ENCODE measurements at regions not wholly inside any gene's neighbourhood (a gene's known extent, or its start where the extent isn't known, plus 50 kb on each side); places are given as distances from the start of the nearest gene placed in this dataset.
"Not testable (repeated sequence)": the region's sequence is repeated elsewhere in the genome, so short reads cannot be mapped to it uniquely, and the experiment has no call there.

DNA sequence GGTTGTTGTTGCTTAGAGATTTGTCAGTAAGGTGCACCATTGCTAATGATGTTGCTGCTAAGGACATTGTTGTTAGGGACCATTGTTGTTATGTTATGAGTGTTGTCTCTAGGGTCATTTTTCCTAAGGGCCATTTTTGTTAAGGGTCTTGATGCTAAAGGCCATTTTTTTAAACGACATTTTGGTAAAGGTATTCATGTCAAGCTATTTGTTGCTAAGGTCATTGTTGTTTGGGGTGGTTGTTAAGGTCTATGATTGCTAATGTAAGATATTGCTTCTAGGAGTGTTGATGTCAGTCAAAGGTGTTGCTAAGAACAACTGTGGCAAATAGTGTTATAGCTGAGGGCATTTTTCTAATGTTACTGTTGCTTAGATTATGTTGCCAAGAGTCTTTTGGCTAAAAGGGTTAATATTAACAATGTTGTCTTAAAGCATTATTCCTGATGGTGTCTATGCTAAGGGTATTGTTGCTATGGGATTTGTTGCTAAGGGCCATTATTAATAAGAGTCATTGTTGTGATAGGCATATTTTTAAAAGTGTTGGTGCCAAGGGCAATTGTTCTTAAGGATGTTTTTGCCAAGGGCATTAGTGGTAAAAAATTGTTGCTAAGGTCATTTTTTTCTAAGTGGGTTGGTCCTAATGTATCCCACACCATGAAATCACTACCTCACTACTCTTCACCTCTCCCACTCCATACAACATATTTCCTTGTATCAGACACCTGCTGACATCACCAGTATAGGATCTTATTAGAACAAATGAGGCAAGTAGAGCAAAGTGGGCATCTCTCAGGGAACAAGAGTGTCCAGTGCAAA lies 56.2 kb downstream of the SPATA31A6 start:
- not testable (repeated sequence) for H3K4me3 ChIP-seq (ENCODE audit: insufficient read length, low read depth); H3K9ac ChIP-seq (ENCODE audit: insufficient read length, low read depth); H3K4me1 ChIP-seq (ENCODE audit: insufficient read depth, insufficient read length); H3K27me3 ChIP-seq (ENCODE audit: insufficient read depth, insufficient read length); DNase-seq (ENCODE audit: low read depth, low spot score); H3K9me3 ChIP-seq (ENCODE audit: insufficient read depth, low read length); H3K36me3 ChIP-seq (ENCODE audit: insufficient read depth, insufficient read length, low read length)

- not testable (repeated sequence) for H3K36me3 ChIP-seq (ENCODE audit: insufficient read depth, insufficient read length, low read length); H3K27me3 ChIP-seq (ENCODE audit: insufficient read depth, insufficient read length); DNase-seq (ENCODE audit: low read depth, low spot score); H3K4me3 ChIP-seq (ENCODE audit: insufficient read length, low read depth); H3K4me1 ChIP-seq (ENCODE audit: insufficient read depth, insufficient read length); H3K9me3 ChIP-seq (ENCODE audit: insufficient read depth, low read length); H3K9ac ChIP-seq (ENCODE audit: insufficient read length, low read depth)
Observed at GRCh38 chr9:42240261-42240579, 56.8 kb downstream of the SPATA31A6 start.

DNA sequence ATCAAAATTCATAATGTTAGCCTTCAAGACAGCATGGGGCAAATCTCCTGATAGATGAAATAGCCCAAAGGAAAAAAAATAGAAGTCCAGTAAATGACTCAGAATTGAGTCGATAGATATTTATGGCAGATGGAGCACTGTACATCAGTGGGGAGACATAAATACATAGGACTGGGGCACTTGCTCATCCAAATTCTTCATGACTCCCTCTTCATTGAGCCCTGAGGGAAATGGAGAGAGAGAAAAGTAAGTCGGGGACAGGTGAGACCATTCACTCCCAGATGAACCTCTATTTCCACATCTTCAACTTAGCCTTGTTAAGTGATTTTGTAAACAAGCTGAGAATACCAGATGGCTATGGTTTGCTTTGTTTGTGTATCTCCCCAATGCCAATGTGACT lies 59.8 kb downstream of the SPATA31A6 start:
- H3K4me1 ChIP-seq (ENCODE audit: insufficient read depth, insufficient read length); H3K4me3 ChIP-seq (ENCODE audit: insufficient read length, low read depth); H3K9me3 ChIP-seq (ENCODE audit: insufficient read depth, low read length); H3K27me3 ChIP-seq (ENCODE audit: insufficient read depth, insufficient read length); H3K9ac ChIP-seq (ENCODE audit: insufficient read length, low read depth); DNase-seq (ENCODE audit: low read depth, low spot score); H3K36me3 ChIP-seq (ENCODE audit: insufficient read depth, insufficient read length, low read length): not testable (repeated sequence)

GRCh38 chr9:42243822-42244221 lies 60.4 kb downstream of the SPATA31A6 start:
- H3K36me3 ChIP-seq (ENCODE audit: insufficient read depth, insufficient read length, low read length); DNase-seq (ENCODE audit: low read depth, low spot score); H3K9ac ChIP-seq (ENCODE audit: insufficient read length, low read depth); H3K4me1 ChIP-seq (ENCODE audit: insufficient read depth, insufficient read length); H3K9me3 ChIP-seq (ENCODE audit: insufficient read depth, low read length); H3K27me3 ChIP-seq (ENCODE audit: insufficient read depth, insufficient read length); H3K4me3 ChIP-seq (ENCODE audit: insufficient read length, low read depth): not testable (repeated sequence)

DNA sequence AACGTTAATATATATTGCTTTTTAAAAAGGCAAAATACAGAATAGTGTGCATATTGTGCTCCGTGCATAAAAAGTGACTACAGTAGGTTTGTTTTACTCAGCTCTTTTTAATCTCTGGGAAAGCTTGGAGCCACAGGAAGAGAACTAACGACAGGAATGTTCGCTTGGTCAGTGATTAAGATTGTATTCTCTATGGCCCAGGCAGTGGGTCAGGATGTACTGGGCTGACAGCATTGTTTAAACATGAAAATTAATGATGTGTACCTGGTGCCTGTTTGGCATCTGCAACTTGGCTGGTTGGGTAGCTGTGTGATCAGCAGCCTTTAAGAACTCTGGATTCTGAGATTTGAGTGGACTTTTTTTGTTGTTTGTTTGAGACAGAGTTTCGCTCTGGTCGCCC lies 85.3 kb downstream of the SPATA31A6 start:
- not testable (repeated sequence) for H3K36me3 ChIP-seq (ENCODE audit: insufficient read depth, insufficient read length, low read length); H3K27me3 ChIP-seq (ENCODE audit: insufficient read depth, insufficient read length); H3K4me1 ChIP-seq (ENCODE audit: insufficient read depth, insufficient read length); H3K9ac ChIP-seq (ENCODE audit: insufficient read length, low read depth); H3K9me3 ChIP-seq (ENCODE audit: insufficient read depth, low read length); DNase-seq (ENCODE audit: low read depth, low spot score); H3K4me3 ChIP-seq (ENCODE audit: insufficient read length, low read depth)

DNA sequence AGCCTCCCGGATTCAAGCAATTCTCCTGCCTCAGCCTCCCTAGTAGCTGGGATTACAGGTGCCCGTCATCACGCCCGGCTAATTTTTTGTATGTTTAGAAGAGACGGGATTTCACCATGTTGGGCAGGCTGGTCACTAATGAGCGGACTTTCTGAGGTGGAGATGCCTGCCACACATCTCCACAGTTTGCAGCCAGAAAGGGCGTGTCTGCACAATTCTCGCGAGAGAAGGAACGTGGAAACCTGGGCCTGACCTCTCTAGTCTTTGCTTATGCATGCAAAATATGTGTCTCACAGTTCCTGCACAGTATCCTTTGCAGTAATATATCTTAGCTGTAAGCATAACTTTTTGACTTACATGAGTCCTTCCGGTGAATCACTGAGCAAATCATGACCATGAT lies 85.7 kb downstream of the SPATA31A6 start:
- not testable (repeated sequence) for H3K9me3 ChIP-seq (ENCODE audit: insufficient read depth, low read length); H3K27me3 ChIP-seq (ENCODE audit: insufficient read depth, insufficient read length); H3K4me3 ChIP-seq (ENCODE audit: insufficient read length, low read depth); DNase-seq (ENCODE audit: low read depth, low spot score); H3K36me3 ChIP-seq (ENCODE audit: insufficient read depth, insufficient read length, low read length); H3K4me1 ChIP-seq (ENCODE audit: insufficient read depth, insufficient read length); H3K9ac ChIP-seq (ENCODE audit: insufficient read length, low read depth)

GRCh38 chr9:42273191-42273590 lies 89.7 kb downstream of the SPATA31A6 start:
- not testable (repeated sequence) for H3K27me3 ChIP-seq (ENCODE audit: insufficient read depth, insufficient read length); H3K9ac ChIP-seq (ENCODE audit: insufficient read length, low read depth); H3K4me3 ChIP-seq (ENCODE audit: insufficient read length, low read depth); DNase-seq (ENCODE audit: low read depth, low spot score); H3K4me1 ChIP-seq (ENCODE audit: insufficient read depth, insufficient read length); H3K36me3 ChIP-seq (ENCODE audit: insufficient read depth, insufficient read length, low read length); H3K9me3 ChIP-seq (ENCODE audit: insufficient read depth, low read length)

- no peak for TF ChIP-seq SUZ12 (IDR thresholded peaks at IDR 0.05; ENCODE audit: extremely low read depth, insufficient read depth, insufficient read length)
- TF ChIP-seq YY1 (IDR thresholded peaks at IDR 0.05; ENCODE audit: insufficient read depth, insufficient read length) = no peak
- no peak for TF ChIP-seq ZNF274 (IDR thresholded peaks at IDR 0.05; ENCODE audit: low read depth, low read length)
- Histone ChIP-seq H3K9me3 (ENCODE audit: insufficient read depth, low read length) (no peaks in the 10 kb centered on the region), H3K27me3 (ENCODE audit: insufficient read depth, insufficient read length) (no peaks in the 10 kb centered on the region), H3K36me3 (ENCODE audit: insufficient read depth, insufficient read length, low read length) (no peaks in the 10 kb centered on the region), H3K4me1 (ENCODE audit: insufficient read depth, insufficient read length) (no peaks in the 10 kb centered on the region), H3K9ac (ENCODE audit: insufficient read length, low read depth) (no peak overlapping the region), H3K4me3 (ENCODE audit: insufficient read length, low read depth) (no peak overlapping the region)
- no peak for DNase-seq (ENCODE audit: low read depth, low spot score)
Observed at GRCh38 chr9:42275141-42275540, 91.7 kb downstream of the SPATA31A6 start.

GRCh38 chr9:42282531-42283178 lies 99.2 kb downstream of the SPATA31A6 start:
- H3K36me3 ChIP-seq (ENCODE audit: insufficient read depth, insufficient read length, low read length); H3K27me3 ChIP-seq (ENCODE audit: insufficient read depth, insufficient read length); H3K4me1 ChIP-seq (ENCODE audit: insufficient read depth, insufficient read length); DNase-seq (ENCODE audit: low read depth, low spot score); H3K9ac ChIP-seq (ENCODE audit: insufficient read length, low read depth); H3K4me3 ChIP-seq (ENCODE audit: insufficient read length, low read depth); H3K9me3 ChIP-seq (ENCODE audit: insufficient read depth, low read length): not testable (repeated sequence)

DNA sequence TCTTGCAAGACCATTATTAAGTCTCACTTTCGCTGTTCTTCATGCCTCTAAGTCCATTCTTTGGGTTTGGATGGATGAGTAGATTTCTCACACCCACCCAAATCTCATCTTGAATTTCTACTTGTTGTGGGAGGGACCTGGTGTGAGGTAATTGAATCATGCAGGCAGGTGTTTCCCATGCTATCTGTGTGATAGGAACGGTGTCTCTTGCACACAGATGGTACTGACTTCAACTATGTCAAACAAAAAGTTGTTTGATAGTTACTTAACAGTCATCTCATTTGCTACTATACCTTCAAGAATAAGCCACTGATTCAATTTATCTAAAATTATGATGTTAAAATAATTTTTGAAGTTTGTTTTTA lies 99.7 kb downstream of the SPATA31A6 start:
- not testable (repeated sequence) for H3K36me3 ChIP-seq (ENCODE audit: insufficient read depth, insufficient read length, low read length); H3K27me3 ChIP-seq (ENCODE audit: insufficient read depth, insufficient read length); H3K4me1 ChIP-seq (ENCODE audit: insufficient read depth, insufficient read length); DNase-seq (ENCODE audit: low read depth, low spot score); H3K9ac ChIP-seq (ENCODE audit: insufficient read length, low read depth); H3K4me3 ChIP-seq (ENCODE audit: insufficient read length, low read depth); H3K9me3 ChIP-seq (ENCODE audit: insufficient read depth, low read length)

GRCh38 chr9:42286145-42286845 lies 102.8 kb downstream of the SPATA31A6 start:
- not testable (repeated sequence) for H3K9me3 ChIP-seq (ENCODE audit: insufficient read depth, low read length); H3K27me3 ChIP-seq (ENCODE audit: insufficient read depth, insufficient read length); H3K9ac ChIP-seq (ENCODE audit: insufficient read length, low read depth); DNase-seq (ENCODE audit: low read depth, low spot score); H3K4me3 ChIP-seq (ENCODE audit: insufficient read length, low read depth); H3K36me3 ChIP-seq (ENCODE audit: insufficient read depth, insufficient read length, low read length); H3K4me1 ChIP-seq (ENCODE audit: insufficient read depth, insufficient read length)

Measured in NT2/D1 (cell line).